ENCODE measurements at regions not wholly inside any gene's neighbourhood (a gene's known extent, or its start where the extent isn't known, plus 50 kb on each side); places are given as distances from the start of the nearest gene placed in this dataset.

- DNase-seq (ENCODE audit: extremely low read depth, low read depth), result no peak
- H3K4me3 ChIP-seq (replicated peaks; ENCODE audit: low read depth, low read length), result no peak overlapping the region
- TF ChIP-seq CTCF (IDR thresholded peaks at IDR 0.05; ENCODE audit: low read depth, low read length, missing control alignments), result no peak
Measured at GRCh38 chr4:170758988-170759387, 669.2 kb upstream of the AADAT start.

- DNase-seq (ENCODE audit: extremely low read depth, low read depth), result no peak
- TF ChIP-seq CTCF (IDR thresholded peaks at IDR 0.05; ENCODE audit: low read depth, low read length, missing control alignments), result no peak
- H3K4me3 ChIP-seq (replicated peaks; ENCODE audit: low read depth, low read length), result no peak overlapping the region
Measured at GRCh38 chr4:170750519-170750918, 660.8 kb upstream of the AADAT start.

- no peak for TF ChIP-seq CTCF (IDR thresholded peaks at IDR 0.05; ENCODE audit: low read depth, low read length, missing control alignments)
- no peak for DNase-seq (ENCODE audit: extremely low read depth, low read depth)
- H3K4me3 ChIP-seq (replicated peaks; ENCODE audit: low read depth, low read length), result no peak overlapping the region
Measured at GRCh38 chr4:170748975-170749374, 659.2 kb upstream of the AADAT start.

- H3K4me3 ChIP-seq (replicated peaks; ENCODE audit: low read depth, low read length), result no peak overlapping the region
- TF ChIP-seq CTCF (IDR thresholded peaks at IDR 0.05; ENCODE audit: low read depth, low read length, missing control alignments), result no peak
- no peak for DNase-seq (ENCODE audit: extremely low read depth, low read depth)
Measured at GRCh38 chr4:170743633-170744032, 653.9 kb upstream of the AADAT start.

DNA sequence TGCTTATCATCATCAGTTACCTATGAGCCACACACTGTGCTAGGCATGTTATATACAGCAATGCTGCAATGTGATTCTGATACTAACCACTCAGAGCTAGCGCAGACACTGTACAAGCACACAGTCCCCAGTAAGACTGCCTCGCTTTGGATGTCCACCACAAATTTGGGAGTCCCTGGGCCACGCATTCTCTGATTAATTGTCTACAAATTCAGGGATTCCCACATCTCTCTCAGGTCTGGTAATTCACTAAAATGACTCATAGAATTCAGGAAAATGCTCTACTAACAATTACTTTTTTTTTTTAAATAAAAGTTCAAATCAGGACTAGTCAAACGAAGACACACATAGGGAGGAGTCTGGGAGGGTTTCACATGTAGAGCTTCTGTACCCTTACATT, 652.1 kb upstream of the AADAT start:
- DNase-seq (ENCODE audit: extremely low read depth, low read depth), result no peak
- no peak for TF ChIP-seq CTCF (IDR thresholded peaks at IDR 0.05; ENCODE audit: low read depth, low read length, missing control alignments)
- H3K4me3 ChIP-seq (replicated peaks; ENCODE audit: low read depth, low read length), result no peak overlapping the region

GRCh38 chr4:170736710-170737109, 647.0 kb upstream of the AADAT start:
- TF ChIP-seq CTCF (IDR thresholded peaks at IDR 0.05; ENCODE audit: low read depth, low read length, missing control alignments), result no peak
- no peak overlapping the region for H3K4me3 ChIP-seq (replicated peaks; ENCODE audit: low read depth, low read length)
- DNase-seq (ENCODE audit: extremely low read depth, low read depth), result no peak

DNA sequence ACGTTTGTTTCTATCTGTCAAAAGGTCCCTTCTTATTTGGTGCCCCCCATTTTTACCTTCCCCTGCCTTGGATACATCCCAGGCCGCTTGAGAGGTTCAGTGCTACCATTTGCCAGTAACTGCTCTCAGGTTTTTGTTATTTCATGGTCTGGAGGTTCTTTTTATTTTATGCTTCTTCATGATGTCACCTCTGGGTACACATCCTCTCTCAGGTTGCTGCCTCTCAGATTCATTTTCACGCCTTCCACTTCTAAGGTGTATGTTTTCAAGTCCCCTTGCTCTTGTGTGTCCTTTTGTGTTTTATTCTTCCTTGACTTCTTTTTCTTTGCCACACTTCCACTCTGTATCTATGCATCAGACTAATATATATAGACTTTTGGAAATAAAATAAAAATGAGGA, 640.1 kb upstream of the AADAT start:
- TF ChIP-seq CTCF (IDR thresholded peaks at IDR 0.05; ENCODE audit: low read depth, low read length, missing control alignments), result no peak
- H3K4me3 ChIP-seq (replicated peaks; ENCODE audit: low read depth, low read length), result no peak overlapping the region
- no peak for DNase-seq (ENCODE audit: extremely low read depth, low read depth)

Measured in HFF-Myc (cell line).